WTC11 (cell line): ENCODE measurements at regions not wholly inside any gene's neighbourhood (a gene's known extent, or its start where the extent isn't known, plus 50 kb on each side); places are given as distances from the start of the nearest gene placed in this dataset.

ENCODE experiments used
- TF ChIP-seq, protein P1 (sequence below): sonication (generic); formaldehyde crosslinking; IDR thresholded peaks from 2 replicates; pipeline ENCODE4 v1.8.0; 2023; ENCODE audit warnings: missing genetic modification reagents, mild to moderate bottlenecking, borderline replicate concordance
- TF ChIP-seq, protein P2 (sequence below): fragments of 200-600 bp; IDR thresholded peaks from 2 replicates; pipeline ENCODE4 v1.8.0; 2022; ENCODE audit warnings: antibody characterized with exemption
- TF ChIP-seq, protein P3 (sequence below): sonication (generic); formaldehyde crosslinking; IDR thresholded peaks from 2 replicates; pipeline ENCODE4 v1.8.1; 2022; ENCODE audit warnings: low read depth, mild to moderate bottlenecking, moderate library complexity, missing genetic modification reagents, borderline replicate concordance

DNA sequence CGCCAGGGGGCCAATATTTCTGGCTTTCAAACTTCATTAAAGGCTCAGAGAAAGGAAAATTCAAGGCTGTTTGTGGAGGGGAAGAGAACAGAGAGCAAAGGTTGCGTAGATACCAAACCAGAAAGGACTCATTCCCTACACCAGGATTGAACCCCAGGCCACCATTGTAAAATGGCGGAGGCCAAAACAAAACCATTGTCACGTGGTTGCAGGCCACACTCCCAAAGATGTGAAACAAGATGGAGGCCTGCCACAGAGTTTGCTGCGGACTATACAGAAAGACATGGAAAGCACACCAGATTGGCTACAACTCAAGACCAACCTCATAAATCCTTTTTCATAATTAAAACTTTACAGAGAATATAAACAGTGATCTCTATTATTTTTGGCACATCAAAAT, 116.5 kb downstream of the KCNK1 start:
- TF ChIP-seq, protein P1, sequence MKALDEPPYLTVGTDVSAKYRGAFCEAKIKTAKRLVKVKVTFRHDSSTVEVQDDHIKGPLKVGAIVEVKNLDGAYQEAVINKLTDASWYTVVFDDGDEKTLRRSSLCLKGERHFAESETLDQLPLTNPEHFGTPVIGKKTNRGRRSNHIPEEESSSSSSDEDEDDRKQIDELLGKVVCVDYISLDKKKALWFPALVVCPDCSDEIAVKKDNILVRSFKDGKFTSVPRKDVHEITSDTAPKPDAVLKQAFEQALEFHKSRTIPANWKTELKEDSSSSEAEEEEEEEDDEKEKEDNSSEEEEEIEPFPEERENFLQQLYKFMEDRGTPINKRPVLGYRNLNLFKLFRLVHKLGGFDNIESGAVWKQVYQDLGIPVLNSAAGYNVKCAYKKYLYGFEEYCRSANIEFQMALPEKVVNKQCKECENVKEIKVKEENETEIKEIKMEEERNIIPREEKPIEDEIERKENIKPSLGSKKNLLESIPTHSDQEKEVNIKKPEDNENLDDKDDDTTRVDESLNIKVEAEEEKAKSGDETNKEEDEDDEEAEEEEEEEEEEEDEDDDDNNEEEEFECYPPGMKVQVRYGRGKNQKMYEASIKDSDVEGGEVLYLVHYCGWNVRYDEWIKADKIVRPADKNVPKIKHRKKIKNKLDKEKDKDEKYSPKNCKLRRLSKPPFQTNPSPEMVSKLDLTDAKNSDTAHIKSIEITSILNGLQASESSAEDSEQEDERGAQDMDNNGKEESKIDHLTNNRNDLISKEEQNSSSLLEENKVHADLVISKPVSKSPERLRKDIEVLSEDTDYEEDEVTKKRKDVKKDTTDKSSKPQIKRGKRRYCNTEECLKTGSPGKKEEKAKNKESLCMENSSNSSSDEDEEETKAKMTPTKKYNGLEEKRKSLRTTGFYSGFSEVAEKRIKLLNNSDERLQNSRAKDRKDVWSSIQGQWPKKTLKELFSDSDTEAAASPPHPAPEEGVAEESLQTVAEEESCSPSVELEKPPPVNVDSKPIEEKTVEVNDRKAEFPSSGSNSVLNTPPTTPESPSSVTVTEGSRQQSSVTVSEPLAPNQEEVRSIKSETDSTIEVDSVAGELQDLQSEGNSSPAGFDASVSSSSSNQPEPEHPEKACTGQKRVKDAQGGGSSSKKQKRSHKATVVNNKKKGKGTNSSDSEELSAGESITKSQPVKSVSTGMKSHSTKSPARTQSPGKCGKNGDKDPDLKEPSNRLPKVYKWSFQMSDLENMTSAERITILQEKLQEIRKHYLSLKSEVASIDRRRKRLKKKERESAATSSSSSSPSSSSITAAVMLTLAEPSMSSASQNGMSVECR (CRISPR knock-in tag), result no peak
- TF ChIP-seq, protein P2, sequence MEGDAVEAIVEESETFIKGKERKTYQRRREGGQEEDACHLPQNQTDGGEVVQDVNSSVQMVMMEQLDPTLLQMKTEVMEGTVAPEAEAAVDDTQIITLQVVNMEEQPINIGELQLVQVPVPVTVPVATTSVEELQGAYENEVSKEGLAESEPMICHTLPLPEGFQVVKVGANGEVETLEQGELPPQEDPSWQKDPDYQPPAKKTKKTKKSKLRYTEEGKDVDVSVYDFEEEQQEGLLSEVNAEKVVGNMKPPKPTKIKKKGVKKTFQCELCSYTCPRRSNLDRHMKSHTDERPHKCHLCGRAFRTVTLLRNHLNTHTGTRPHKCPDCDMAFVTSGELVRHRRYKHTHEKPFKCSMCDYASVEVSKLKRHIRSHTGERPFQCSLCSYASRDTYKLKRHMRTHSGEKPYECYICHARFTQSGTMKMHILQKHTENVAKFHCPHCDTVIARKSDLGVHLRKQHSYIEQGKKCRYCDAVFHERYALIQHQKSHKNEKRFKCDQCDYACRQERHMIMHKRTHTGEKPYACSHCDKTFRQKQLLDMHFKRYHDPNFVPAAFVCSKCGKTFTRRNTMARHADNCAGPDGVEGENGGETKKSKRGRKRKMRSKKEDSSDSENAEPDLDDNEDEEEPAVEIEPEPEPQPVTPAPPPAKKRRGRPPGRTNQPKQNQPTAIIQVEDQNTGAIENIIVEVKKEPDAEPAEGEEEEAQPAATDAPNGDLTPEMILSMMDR, result no peak
- TF ChIP-seq, protein P3, sequence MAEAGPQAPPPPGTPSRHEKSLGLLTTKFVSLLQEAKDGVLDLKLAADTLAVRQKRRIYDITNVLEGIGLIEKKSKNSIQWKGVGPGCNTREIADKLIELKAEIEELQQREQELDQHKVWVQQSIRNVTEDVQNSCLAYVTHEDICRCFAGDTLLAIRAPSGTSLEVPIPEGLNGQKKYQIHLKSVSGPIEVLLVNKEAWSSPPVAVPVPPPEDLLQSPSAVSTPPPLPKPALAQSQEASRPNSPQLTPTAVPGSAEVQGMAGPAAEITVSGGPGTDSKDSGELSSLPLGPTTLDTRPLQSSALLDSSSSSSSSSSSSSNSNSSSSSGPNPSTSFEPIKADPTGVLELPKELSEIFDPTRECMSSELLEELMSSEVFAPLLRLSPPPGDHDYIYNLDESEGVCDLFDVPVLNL (CRISPR knock-in tag), result no peak
